Neural progenitor cell (in vitro differentiated cells): ENCODE measurements at regions not wholly inside any gene's neighbourhood (a gene's known extent, or its start where the extent isn't known, plus 50 kb on each side); places are given as distances from the start of the nearest gene placed in this dataset.

Experiments
- DNase-seq: peaks from one replicate; pipeline ENCODE4 v3.0.0-alpha.2; 2016; ENCODE audit warnings: low spot score
- H2AFZ ChIP-seq: fragments of 200-600 bp; sonication (generic); replicated peaks from 2 replicates; pipeline ENCODE4 v1.6.1; 2016; ENCODE audit warnings: antibody characterized with exemption
- H3F3A ChIP-seq: fragments of 200-600 bp; sonication (generic); 2 replicates; pipeline ENCODE4 v1.6.1; 2016; ENCODE audit warnings: antibody characterized with exemption, low read depth
- H3K27ac ChIP-seq: fragments of 200-600 bp; sonication (generic); 2 replicates; pipeline ENCODE4 v1.5.1; 2016; ENCODE audit warnings: mild to moderate bottlenecking
- H3K27me3 ChIP-seq: fragments of 200-600 bp; sonication (generic); 2 replicates; pipeline ENCODE4 v1.6.1; 2016; ENCODE audit warnings: mild to moderate bottlenecking, moderate library complexity
- H3K36me3 ChIP-seq: fragments of 200-600 bp; sonication (generic); 2 replicates; pipeline ENCODE4 v1.5.1; 2016
- H3K4me1 ChIP-seq: fragments of 200-600 bp; sonication (generic); 2 replicates; pipeline ENCODE4 v1.6.1; 2016; ENCODE audit warnings: mixed run types
- H3K4me2 ChIP-seq: fragments of 200-600 bp; sonication (generic); 2 replicates; pipeline ENCODE4 v1.6.1; 2016
- H3K4me3 ChIP-seq: fragments of 200-600 bp; sonication (generic); 2 replicates; pipeline ENCODE4 v1.5.1; 2016
- H3K79me2 ChIP-seq: fragments of 200-600 bp; sonication (generic); 2 replicates; pipeline ENCODE4 v1.6.1; 2016; ENCODE audit warnings: low read depth
- H3K9ac ChIP-seq: fragments of 200-600 bp; sonication (generic); 2 replicates; pipeline ENCODE4 v1.6.1; 2016
- H3K9me3 ChIP-seq: fragments of 200-600 bp; sonication (generic); 2 replicates; pipeline ENCODE4 v1.5.1; 2016; ENCODE audit warnings: low read depth
- H4K20me1 ChIP-seq: fragments of 200-600 bp; sonication (generic); 2 replicates; pipeline ENCODE4 v1.6.1; 2016; ENCODE audit warnings: low read depth
- H3K27ac Mint-ChIP-seq: 3 replicates; pipeline ENCODE4 v1.8.0; 2021; ENCODE audit warnings: mixed read lengths
- H3K27me3 Mint-ChIP-seq: 2 replicates; pipeline ENCODE4 v1.8.0; 2022; ENCODE audit warnings: low read depth, mild to moderate bottlenecking, inconsistent platforms, moderate library complexity, mixed read lengths; ENCODE audit not compliant: insufficient read depth
- H3K36me3 Mint-ChIP-seq: 3 replicates; pipeline ENCODE4 v1.8.0; 2021; ENCODE audit warnings: mixed read lengths
- H3K4me1 Mint-ChIP-seq: 3 replicates; pipeline ENCODE4 v1.8.0; 2021; ENCODE audit warnings: mixed read lengths
- H3K4me3 Mint-ChIP-seq: 3 replicates; pipeline ENCODE4 v1.8.0; 2021; ENCODE audit warnings: mild to moderate bottlenecking, moderate library complexity, mixed read lengths
- H3K9me3 Mint-ChIP-seq: 3 replicates; pipeline ENCODE4 v1.8.0; 2020; ENCODE audit warnings: mixed read lengths
- CTCF ChIP-seq: fragments of 200-600 bp; sonication (generic); IDR thresholded peaks from 2 replicates; pipeline ENCODE4 v1.5.1; 2017; ENCODE audit warnings: antibody characterized with exemption, mild to moderate bottlenecking
- EZH2 ChIP-seq: fragments of 200-600 bp; sonication (generic); IDR thresholded peaks from 2 replicates; pipeline ENCODE4 v1.6.1; 2017; ENCODE audit warnings: antibody characterized with exemption, mild to moderate bottlenecking, moderate library complexity
- EZH2phosphoT487 ChIP-seq: fragments of 200-600 bp; sonication (generic); IDR thresholded peaks from 2 replicates; pipeline ENCODE4 v1.6.1; 2017; ENCODE audit warnings: antibody characterized with exemption

- Mint-ChIP-seq H3K9me3 (peaks cover 11% of the 10 kb centered on the region), H3K4me3 (no peak overlapping the region), H3K27me3 (no peaks in the 10 kb centered on the region), H3K4me1 (peaks cover 18% of the 10 kb centered on the region), H3K36me3 (peaks cover 1% of the 10 kb centered on the region), H3K27ac (peak overlapping the region; percentile 76)
- Histone ChIP-seq H4K20me1 (no peaks in the 10 kb centered on the region), H3K36me3 (no peaks in the 10 kb centered on the region), H3K27ac (no peak overlapping the region), H3K79me2 (no peaks in the 10 kb centered on the region), H3K9me3 (no peaks in the 10 kb centered on the region), H3K27me3 (no peaks in the 10 kb centered on the region), H3F3A (no peaks in the 10 kb centered on the region), H2AFZ (no peak overlapping the region), H3K4me1 (peaks cover 15% of the 10 kb centered on the region), H3K9ac (no peak overlapping the region), H3K4me3 (no peak overlapping the region), H3K4me2 (no peak overlapping the region)
- DNase-seq = no peak
- no peak for TF ChIP-seq EZH2phosphoT487
Measured at GRCh38 chr12:105774037-105774436, 364.7 kb downstream of the NUAK1 start.

GRCh38 chr12:105775343-105775742 is 363.4 kb downstream of the NUAK1 start:
- Histone ChIP-seq H3K4me2 (no peak overlapping the region), H3K9me3 (no peaks in the 10 kb centered on the region), H3K4me1 (peaks cover 6% of the 10 kb centered on the region), H3K36me3 (no peaks in the 10 kb centered on the region), H3K27me3 (no peaks in the 10 kb centered on the region), H3K27ac (no peak overlapping the region), H3K79me2 (no peaks in the 10 kb centered on the region), H4K20me1 (no peaks in the 10 kb centered on the region), H3F3A (no peaks in the 10 kb centered on the region), H3K9ac (no peak overlapping the region), H2AFZ (no peak overlapping the region), H3K4me3 (no peak overlapping the region)
- Mint-ChIP-seq H3K9me3 (peaks cover 6% of the 10 kb centered on the region), H3K4me3 (no peak overlapping the region), H3K27me3 (no peaks in the 10 kb centered on the region), H3K27ac (no peak overlapping the region), H3K36me3 (peaks cover 1% of the 10 kb centered on the region), H3K4me1 (peaks cover 9% of the 10 kb centered on the region)
- no peak for DNase-seq
- TF ChIP-seq EZH2phosphoT487 (no peak), CTCF (no peak), EZH2 (no peak)

DNA sequence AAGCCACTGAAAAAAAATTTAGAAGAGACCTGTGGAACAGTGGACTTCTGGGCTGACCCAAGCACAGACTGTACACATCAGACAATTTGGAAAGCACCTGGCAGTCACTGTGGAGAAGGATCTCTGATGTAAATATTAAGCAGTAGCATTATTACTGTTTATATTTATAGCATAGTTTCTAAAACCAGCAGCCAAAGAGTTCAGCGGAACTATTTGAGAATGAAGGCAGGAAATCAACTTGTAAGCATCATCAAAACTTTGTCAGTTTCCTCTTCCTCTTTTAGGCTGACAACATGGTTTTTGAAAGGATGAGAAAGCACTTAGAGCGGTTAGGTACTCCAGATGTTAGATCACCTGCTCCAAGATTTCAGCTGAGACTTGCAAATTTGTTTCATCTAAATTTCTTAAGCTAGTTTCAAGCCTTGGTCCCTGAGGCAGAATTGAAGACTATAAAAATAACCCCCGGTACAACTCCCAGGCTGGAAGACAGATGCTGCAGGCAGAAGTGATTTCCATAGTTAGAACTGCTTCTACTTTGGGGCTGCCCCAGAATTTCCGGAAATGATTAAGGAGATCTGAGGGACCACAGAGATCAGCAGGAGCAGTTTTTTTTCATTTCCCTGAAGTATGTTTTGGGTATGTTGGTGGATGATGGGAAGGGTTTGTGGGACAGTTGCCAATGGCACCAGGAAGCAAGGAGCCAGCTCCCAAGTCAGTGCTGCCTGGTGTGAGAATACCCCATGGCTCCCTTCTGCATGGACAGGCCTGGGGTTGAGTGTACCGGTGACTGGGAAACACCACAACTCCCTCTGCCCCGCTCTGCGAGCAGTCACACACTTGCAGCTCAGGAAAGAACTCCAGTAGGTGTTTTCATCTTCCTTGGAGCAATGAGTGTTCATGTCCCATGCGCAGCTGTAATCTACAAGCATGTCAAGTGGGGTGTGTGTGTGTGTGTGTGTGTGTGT is 354.5 kb downstream of the NUAK1 start:
- Histone ChIP-seq H3K36me3 (no peaks in the 10 kb centered on the region), H3K79me2 (no peaks in the 10 kb centered on the region), H2AFZ (no peak overlapping the region), H3F3A (no peaks in the 10 kb centered on the region), H3K9ac (no peak overlapping the region), H3K9me3 (no peaks in the 10 kb centered on the region), H3K27ac (no peak overlapping the region), H3K4me3 (no peak overlapping the region), H3K4me1 (no peaks in the 10 kb centered on the region), H4K20me1 (no peaks in the 10 kb centered on the region), H3K27me3 (no peaks in the 10 kb centered on the region), H3K4me2 (no peak overlapping the region)
- Mint-ChIP-seq H3K27me3 (no peaks in the 10 kb centered on the region), H3K9me3 (peaks cover 14% of the 10 kb centered on the region), H3K4me3 (no peak overlapping the region), H3K4me1 (no peaks in the 10 kb centered on the region), H3K27ac (no peak overlapping the region), H3K36me3 (no peaks in the 10 kb centered on the region)
- DNase-seq = no peak
- TF ChIP-seq EZH2 = no peak
- TF ChIP-seq EZH2phosphoT487 = no peak
- no peak for TF ChIP-seq CTCF

GRCh38 chr12:105793421-105793820 is 345.3 kb downstream of the NUAK1 start:
- peaks cover 26% of the 10 kb centered on the region for H3K9me3 Mint-ChIP-seq
- Histone ChIP-seq H3K27me3 (no peaks in the 10 kb centered on the region), H3K27ac (no peak overlapping the region), H3K4me3 (no peak overlapping the region), H3K9me3 (no peaks in the 10 kb centered on the region), H3K36me3 (no peaks in the 10 kb centered on the region), H4K20me1 (no peaks in the 10 kb centered on the region), H2AFZ (no peak overlapping the region), H3K79me2 (no peaks in the 10 kb centered on the region), H3F3A (no peaks in the 10 kb centered on the region), H3K9ac (no peak overlapping the region), H3K4me1 (no peaks in the 10 kb centered on the region), H3K4me2 (no peak overlapping the region)
- H3K4me3 Mint-ChIP-seq = no peak overlapping the region
- H3K4me1 Mint-ChIP-seq = peaks cover 25% of the 10 kb centered on the region
- DNase-seq = no peak
- no peak for TF ChIP-seq EZH2
- no peak for TF ChIP-seq EZH2phosphoT487
- TF ChIP-seq CTCF = no peak
- H3K27ac Mint-ChIP-seq = peak overlapping the region; percentile 70
- H3K27me3 Mint-ChIP-seq = peaks cover 2% of the 10 kb centered on the region
- H3K36me3 Mint-ChIP-seq = peaks cover 2% of the 10 kb centered on the region
